ENCODE measurements at regions not wholly inside any gene's neighbourhood (a gene's known extent, or its start where the extent isn't known, plus 50 kb on each side); places are given as distances from the start of the nearest gene placed in this dataset.

- TF ChIP-seq, protein P1, sequence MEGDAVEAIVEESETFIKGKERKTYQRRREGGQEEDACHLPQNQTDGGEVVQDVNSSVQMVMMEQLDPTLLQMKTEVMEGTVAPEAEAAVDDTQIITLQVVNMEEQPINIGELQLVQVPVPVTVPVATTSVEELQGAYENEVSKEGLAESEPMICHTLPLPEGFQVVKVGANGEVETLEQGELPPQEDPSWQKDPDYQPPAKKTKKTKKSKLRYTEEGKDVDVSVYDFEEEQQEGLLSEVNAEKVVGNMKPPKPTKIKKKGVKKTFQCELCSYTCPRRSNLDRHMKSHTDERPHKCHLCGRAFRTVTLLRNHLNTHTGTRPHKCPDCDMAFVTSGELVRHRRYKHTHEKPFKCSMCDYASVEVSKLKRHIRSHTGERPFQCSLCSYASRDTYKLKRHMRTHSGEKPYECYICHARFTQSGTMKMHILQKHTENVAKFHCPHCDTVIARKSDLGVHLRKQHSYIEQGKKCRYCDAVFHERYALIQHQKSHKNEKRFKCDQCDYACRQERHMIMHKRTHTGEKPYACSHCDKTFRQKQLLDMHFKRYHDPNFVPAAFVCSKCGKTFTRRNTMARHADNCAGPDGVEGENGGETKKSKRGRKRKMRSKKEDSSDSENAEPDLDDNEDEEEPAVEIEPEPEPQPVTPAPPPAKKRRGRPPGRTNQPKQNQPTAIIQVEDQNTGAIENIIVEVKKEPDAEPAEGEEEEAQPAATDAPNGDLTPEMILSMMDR (IDR thresholded peaks at IDR 0.05): no peak
- no peak for TF ChIP-seq POLR2A (IDR thresholded peaks at IDR 0.05)
Observed at GRCh38 chr9:118326326-118326725, 622.1 kb downstream of the TLR4 start.
